Esophagus squamous epithelium (tissue), 5 donors: ENCODE measurements at regions not wholly inside any gene's neighbourhood (a gene's known extent, or its start where the extent isn't known, plus 50 kb on each side); places are given as distances from the start of the nearest gene placed in this dataset.

Experiments used
- DNase-seq: peaks from one replicate; lab custom pipeline; 2025; lab: John Stamatoyannopoulos, UW
- H3K27ac ChIP-seq, 4 donors: fragments of 200-600 bp; sonication (generic); one replicate each; pipeline ENCODE4 v1.5.1; 2016 to 2019; ENCODE audit warnings: mild to moderate bottlenecking in 1 of 4
- H3K27me3 ChIP-seq, 4 donors: fragments of 200-600 bp; sonication (generic); 1 replicate in 3 of 4; 2 replicates in 1 of 4; pipeline versions ENCODE4 v1.5.1 to v1.6.0; 2017 to 2021; ENCODE audit warnings: antibody characterized with exemption in 1 of 4
- H3K36me3 ChIP-seq, 3 donors: fragments of 200-600 bp; sonication (generic); one replicate each; pipeline ENCODE4 v1.5.1; 2016 to 2019
- H3K4me1 ChIP-seq, 3 donors: fragments of 200-600 bp; sonication (generic); one replicate each; pipeline ENCODE4 v1.5.1; 2017 to 2019
- H3K4me3 ChIP-seq, 4 donors: fragments of 200-600 bp; sonication (generic); 1 replicate in 3 of 4; 2 replicates in 1 of 4; pipeline ENCODE4 v1.5.1; 2016 to 2019; ENCODE audit warnings: mild to moderate bottlenecking in 2 of 4, moderate library complexity in 1 of 4
- H3K9me3 ChIP-seq, 3 donors: fragments of 200-600 bp; sonication (generic); one replicate each; pipeline ENCODE4 v1.5.1; 2016 to 2019
- CTCF ChIP-seq, 6 experiments: fragments of 450-650 bp in 4 of 6; fragments of 200-600 bp in 2 of 6; sonication (generic) in 2 of 6; IDR thresholded peaks; one replicate each; pipeline ENCODE4 v1.5.1; 2016 to 2019; ENCODE audit warnings: antibody characterized with exemption in 6 of 6, mild to moderate bottlenecking in 4 of 6, moderate library complexity in 4 of 6
- POLR2A ChIP-seq, 4 donors: fragments of 450-650 bp; IDR thresholded peaks; one replicate each; pipeline ENCODE4 v1.6.1; 2017; ENCODE audit warnings: antibody characterized with exemption in 4 of 4, mild to moderate bottlenecking in 4 of 4, moderate library complexity in 3 of 4
- WGBS, 2 donors: methylation state at CpG; one replicate each; pipeline ENCODE4 v1.1.5; 2018; 5-methylcytosine and 5-hydroxymethylcytosine counted together
- intact Hi-C: fragments of 100-400 bp; cut with DNase I; formaldehyde crosslinking; loops from one replicate; pipeline ENCODE4 v1.15.0; 2022
- donor health status: DM: yes; HTN: yes; CAD: no.

- WGBS, 2 donors = 84 to 87% methylated on average over 3 to 8 of the region's 11 CpGs
- Histone ChIP-seq H3K36me3 (no peaks in the 10 kb centered on the region), H3K27me3 (peaks cover 0 to 73% (median 0%) of the 10 kb centered on the region in 4 donors), H3K4me1 (no peaks in the 10 kb centered on the region), H3K4me3 (no peak overlapping the region), H3K27ac (no peak overlapping the region), H3K9me3 (no peaks in the 10 kb centered on the region)
- intact Hi-C loops = no loop called here
- TF ChIP-seq POLR2A (IDR thresholded peaks at IDR 0.05) = no peak
- TF ChIP-seq CTCF (IDR thresholded peaks at IDR 0.05) = no peak
- no peak for DNase-seq
Observed at GRCh38 chr17:79263191-79263590, 188.6 kb downstream of the ENGASE start.

DNA sequence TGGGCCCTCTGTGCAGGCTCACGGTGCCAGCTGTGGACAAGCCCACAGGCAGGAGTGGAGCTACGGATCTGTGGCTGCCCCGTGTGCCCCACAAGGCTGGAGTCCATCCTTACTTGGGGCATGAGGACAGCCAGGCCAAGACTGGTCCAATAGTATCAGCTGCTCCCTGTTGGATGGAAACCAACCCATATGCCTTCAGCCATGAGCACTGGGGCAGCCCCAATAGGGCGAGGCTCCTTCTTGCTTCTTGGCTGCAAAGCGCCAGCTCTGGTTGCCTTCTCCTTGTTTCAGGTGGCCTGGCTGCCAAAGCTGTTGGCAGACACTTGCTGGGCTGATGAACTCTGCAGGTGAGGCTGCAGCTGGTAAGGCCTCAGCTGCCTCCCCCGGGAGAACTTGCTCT, 188.0 kb downstream of the ENGASE start:
- Histone ChIP-seq H3K27ac (no peak overlapping the region), H3K36me3 (no peaks in the 10 kb centered on the region), H3K4me1 (no peaks in the 10 kb centered on the region), H3K9me3 (no peaks in the 10 kb centered on the region), H3K27me3 (peaks cover 0 to 71% (median 0%) of the 10 kb centered on the region in 4 donors), H3K4me3 (no peak overlapping the region)
- intact Hi-C loops = no loop called here
- no peak for TF ChIP-seq POLR2A (IDR thresholded peaks at IDR 0.05)
- no peak for TF ChIP-seq CTCF (IDR thresholded peaks at IDR 0.05)
- 88% methylated on average over 3 of the region's 6 CpGs; no CpG with 5 or more reads in 1 of the 2 donors for WGBS, 2 donors
- no peak for DNase-seq

- H3K9me3 ChIP-seq = no peaks in the 10 kb centered on the region
- 60 to 71% methylated on average over 5 to 17 of the region's 23 CpGs for WGBS, 2 donors
- no peak overlapping the region for H3K4me3 ChIP-seq
- no peaks in the 10 kb centered on the region for H3K4me1 ChIP-seq
- intact Hi-C loops = no loop called here
- no peaks in the 10 kb centered on the region for H3K36me3 ChIP-seq
- no peak overlapping the region for H3K27ac ChIP-seq
- TF ChIP-seq POLR2A (IDR thresholded peaks at IDR 0.05) (no peak), CTCF (IDR thresholded peaks at IDR 0.05) (no peak)
- peaks cover 0 to 71% (median 0%) of the 10 kb centered on the region in 4 donors for H3K27me3 ChIP-seq
- DNase-seq = no peak
Observed at GRCh38 chr17:79261355-79262072, 186.9 kb downstream of the ENGASE start.

GRCh38 chr17:79258843-79259242, 184.2 kb downstream of the ENGASE start:
- H3K4me3 ChIP-seq = no peak overlapping the region
- 72 to 74% methylated on average over 7 to 8 of the region's 9 CpGs for WGBS, 2 donors
- no peaks in the 10 kb centered on the region for H3K9me3 ChIP-seq
- no peaks in the 10 kb centered on the region for H3K4me1 ChIP-seq
- no peak for DNase-seq
- peaks cover 0 to 88% (median 0%) of the 10 kb centered on the region in 4 donors for H3K27me3 ChIP-seq
- TF ChIP-seq POLR2A (IDR thresholded peaks at IDR 0.05) = no peak
- TF ChIP-seq CTCF (IDR thresholded peaks at IDR 0.05) = no peak
- H3K27ac ChIP-seq = no peak overlapping the region
- H3K36me3 ChIP-seq = no peaks in the 10 kb centered on the region
- intact Hi-C loops = no loop called here

GRCh38 chr17:79258041-79258440, 183.4 kb downstream of the ENGASE start:
- WGBS, 2 donors = 80 to 84% methylated on average over 8 of the region's 8 CpGs

More at GRCh38 chr17:79258041-79258440, 183.4 kb downstream of the ENGASE start:
- no peak for DNase-seq
- no peak overlapping the region for H3K4me3 ChIP-seq
- H3K4me1 ChIP-seq = no peaks in the 10 kb centered on the region
- no peak overlapping the region for H3K27ac ChIP-seq
- no peaks in the 10 kb centered on the region for H3K36me3 ChIP-seq
- H3K9me3 ChIP-seq = no peaks in the 10 kb centered on the region
- intact Hi-C loops = no loop called here
- TF ChIP-seq CTCF (IDR thresholded peaks at IDR 0.05) = no peak
- TF ChIP-seq POLR2A (IDR thresholded peaks at IDR 0.05) = no peak
- peaks cover 0 to 90% (median 0%) of the 10 kb centered on the region in 4 donors for H3K27me3 ChIP-seq
